Brain microvascular endothelial cell (primary cell): ENCODE measurements at regions not wholly inside any gene's neighbourhood (a gene's known extent, or its start where the extent isn't known, plus 50 kb on each side); places are given as distances from the start of the nearest gene placed in this dataset.

Experiments
- DNase-seq: peaks from one replicate; pipeline ENCODE4 v3.0.0-alpha.2; 2020
- H3K27ac ChIP-seq: fragments of 250-450 bp; sonication (Bioruptor Pico); 2 replicates; pipeline ENCODE4 v1.5.1; 2020; ENCODE audit warnings: mild to moderate bottlenecking, moderate library complexity
- H3K27me3 ChIP-seq: fragments of 250-450 bp; sonication (Bioruptor Pico); replicated peaks from 2 replicates; pipeline ENCODE4 v1.5.1; 2020; ENCODE audit warnings: mild to moderate bottlenecking
- H3K36me3 ChIP-seq: fragments of 250-450 bp; sonication (Bioruptor Pico); replicated peaks from 2 replicates; pipeline ENCODE4 v1.5.1; 2020; ENCODE audit warnings: mild to moderate bottlenecking
- H3K4me3 ChIP-seq: 2 replicates; pipeline ENCODE4 v1.5.1; 2011; ENCODE audit warnings: low read depth, mild to moderate bottlenecking, control low read depth, low read length, moderate library complexity
- CTCF ChIP-seq: IDR thresholded peaks from 2 replicates; pipeline ENCODE4 v1.5.1; 2011; ENCODE audit warnings: low read depth, mild to moderate bottlenecking, moderate library complexity, low read length, control low read depth, inconsistent platforms; ENCODE audit errors: missing control alignments
- in situ Hi-C: cut with HindIII; loops from 2 replicates; pipeline ENCODE4 v1.10.0; 2017; ENCODE audit warnings: low sequenced_read_pairs, low pct_ligation_motif_present

- Histone ChIP-seq H3K4me3 (no peak overlapping the region), H3K36me3 (no peaks in the 10 kb centered on the region), H3K27ac (no peak overlapping the region), H3K27me3 (no peaks in the 10 kb centered on the region)
- in situ Hi-C loops = no loop called here
- DNase-seq = no peak
- TF ChIP-seq CTCF = no peak
These were observed 637.8 kb upstream of the ROBO1 start for GRCh38 chr3:80405618-80406017.

- no peaks in the 10 kb centered on the region for H3K27me3 ChIP-seq
- no peak overlapping the region for H3K27ac ChIP-seq
- H3K36me3 ChIP-seq = no peaks in the 10 kb centered on the region
- no peak for TF ChIP-seq CTCF
- no peak overlapping the region for H3K4me3 ChIP-seq
- no peak for DNase-seq
- in situ Hi-C loops = no loop called here
These were observed 627.2 kb upstream of the ROBO1 start for GRCh38 chr3:80395023-80395422.

GRCh38 chr3:80391573-80391972 is 623.8 kb upstream of the ROBO1 start:
- Histone ChIP-seq H3K27ac (no peak overlapping the region), H3K36me3 (no peaks in the 10 kb centered on the region), H3K27me3 (no peaks in the 10 kb centered on the region), H3K4me3 (no peak overlapping the region)
- TF ChIP-seq CTCF = no peak
- in situ Hi-C loops = no loop called here
- DNase-seq = no peak

- no peak overlapping the region for H3K4me3 ChIP-seq
- H3K36me3 ChIP-seq = no peaks in the 10 kb centered on the region
- no peak overlapping the region for H3K27ac ChIP-seq
- H3K27me3 ChIP-seq = no peaks in the 10 kb centered on the region
- DNase-seq = no peak
- in situ Hi-C loops = no loop called here
- no peak for TF ChIP-seq CTCF
These were observed 617.0 kb upstream of the ROBO1 start for GRCh38 chr3:80384811-80385210.

GRCh38 chr3:80374423-80374822 is 606.6 kb upstream of the ROBO1 start:
- H3K27me3 ChIP-seq = no peaks in the 10 kb centered on the region
- in situ Hi-C loops = no loop called here
- DNase-seq = no peak
- no peak overlapping the region for H3K27ac ChIP-seq
- H3K36me3 ChIP-seq = no peaks in the 10 kb centered on the region
- TF ChIP-seq CTCF = no peak
- H3K4me3 ChIP-seq = no peak overlapping the region

- H3K36me3 ChIP-seq = no peaks in the 10 kb centered on the region
- no peaks in the 10 kb centered on the region for H3K27me3 ChIP-seq
- H3K4me3 ChIP-seq = no peak overlapping the region
- no peak for DNase-seq
- in situ Hi-C loops = no loop called here
- TF ChIP-seq CTCF = no peak
- H3K27ac ChIP-seq = no peak overlapping the region
These were observed 600.8 kb upstream of the ROBO1 start for GRCh38 chr3:80368616-80369015.
